ENCODE measurements at regions not wholly inside any gene's neighbourhood (a gene's known extent, or its start where the extent isn't known, plus 50 kb on each side); places are given as distances from the start of the nearest gene placed in this dataset.

DNA sequence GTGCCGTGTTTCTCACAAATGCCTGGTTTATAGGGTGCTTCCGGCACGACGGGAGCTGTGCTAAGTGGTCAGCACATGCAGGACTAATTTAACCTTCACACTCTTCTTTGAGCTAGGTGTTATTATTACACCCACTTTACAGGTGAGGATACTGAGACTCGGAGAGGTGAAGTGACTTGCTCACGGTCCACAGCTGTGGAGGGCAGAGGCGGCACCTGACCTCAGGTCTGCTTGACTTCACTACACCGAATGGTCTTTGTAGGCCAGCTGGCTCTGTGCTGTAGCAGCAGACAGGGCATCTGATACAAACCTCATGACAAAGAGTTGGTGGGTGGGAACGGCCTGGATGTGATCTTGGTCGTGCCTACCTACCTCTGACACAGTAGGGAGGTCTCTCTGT, 102.0 kb upstream of the BOD1 start:
- Histone ChIP-seq H3K27me3 (replicated peaks in 2 of 5; ENCODE audit: control insufficient read depth in 4 of 5, insufficient read depth in 5 of 5, low read length in 4 of 5) (no peaks in the 10 kb centered on the region), H3K4me1 (ENCODE audit: control extremely low read depth in 1 of 4, control insufficient read depth in 4 of 4, insufficient read depth in 4 of 4, low read length in 3 of 4) (no peaks in the 10 kb centered on the region), H3K4me3 (ENCODE audit: control insufficient read depth in 1 of 7, extremely low read depth in 1 of 7, insufficient read depth in 4 of 7, low read depth in 2 of 7, low read length in 6 of 7) (no peak overlapping the region), H3K27ac (ENCODE audit: insufficient read depth in 1 of 2, low read depth in 1 of 2, low read length in 2 of 2, poor library complexity in 1 of 2, severe bottlenecking in 2 of 2) (no peak overlapping the region), H3K36me3 (ENCODE audit: control insufficient read depth in 4 of 4, insufficient read depth in 4 of 4, low read length in 3 of 4) (no peaks in the 10 kb centered on the region), H3K9me3 (ENCODE audit: control extremely low read depth in 1 of 5, control insufficient read depth in 4 of 5, insufficient read depth in 2 of 5, low read depth in 1 of 5, low read length in 4 of 5) (no peaks in the 10 kb centered on the region)
- CTCF ChIA-PET, result interaction anchor here (1.2 to 2.1 kb wide), 3 partner anchors 10 to 16 kb away, joined by 3 to 7 read pairs (median 4); no protein-coding TSS in a partner anchor
- POLR2A ChIA-PET, result no interaction called here
- no peak for DNase-seq
- WGBS (ENCODE audit: insufficient coverage), result 95% methylated on average over 10 of the region's 10 CpGs

DNA sequence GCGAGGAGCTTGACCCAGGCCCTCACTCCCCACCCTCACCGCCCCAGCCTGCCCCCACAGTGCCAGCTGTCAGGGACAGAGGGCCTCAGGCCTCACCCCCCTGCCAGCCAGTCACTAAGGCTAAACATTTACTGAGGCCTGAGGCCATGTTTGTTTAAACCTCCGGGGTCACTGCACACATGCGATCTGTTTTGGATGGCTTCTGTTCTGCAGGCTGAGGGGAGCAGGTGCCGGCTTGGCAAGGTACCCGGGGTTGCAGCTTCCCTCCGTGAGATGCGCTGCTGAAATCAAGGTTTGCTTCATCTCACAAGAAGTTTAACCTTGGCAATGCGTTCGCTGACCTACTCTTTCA, 103.3 kb upstream of the BOD1 start:
- no peaks in the 10 kb centered on the region for H3K9me3 ChIP-seq (ENCODE audit: control extremely low read depth in 1 of 5, control insufficient read depth in 4 of 5, insufficient read depth in 2 of 5, low read depth in 1 of 5, low read length in 4 of 5)
- no peak overlapping the region for H3K4me3 ChIP-seq (ENCODE audit: control insufficient read depth in 1 of 7, extremely low read depth in 1 of 7, insufficient read depth in 4 of 7, low read depth in 2 of 7, low read length in 6 of 7)
- no peaks in the 10 kb centered on the region for H3K4me1 ChIP-seq (ENCODE audit: control extremely low read depth in 1 of 4, control insufficient read depth in 4 of 4, insufficient read depth in 4 of 4, low read length in 3 of 4)
- CTCF ChIA-PET, result interaction anchor here (1.4 to 2.1 kb wide), 2 partner anchors 9 to 13 kb away, joined by 4 to 7 read pairs; no protein-coding TSS in a partner anchor
- no peak overlapping the region for H3K27ac ChIP-seq (ENCODE audit: insufficient read depth in 1 of 2, low read depth in 1 of 2, low read length in 2 of 2, poor library complexity in 1 of 2, severe bottlenecking in 2 of 2)
- 83% methylated on average over 9 of the region's 10 CpGs for WGBS (ENCODE audit: insufficient coverage)
- peaks cover 0 to 3% (median 0%) of the 10 kb centered on the region in 5 experiments for H3K27me3 ChIP-seq (replicated peaks in 2 of 5; ENCODE audit: control insufficient read depth in 4 of 5, insufficient read depth in 5 of 5, low read length in 4 of 5)
- POLR2A ChIA-PET, result no interaction called here
- no peaks in the 10 kb centered on the region for H3K36me3 ChIP-seq (ENCODE audit: control insufficient read depth in 4 of 4, insufficient read depth in 4 of 4, low read length in 3 of 4)
- no peak for DNase-seq

DNA sequence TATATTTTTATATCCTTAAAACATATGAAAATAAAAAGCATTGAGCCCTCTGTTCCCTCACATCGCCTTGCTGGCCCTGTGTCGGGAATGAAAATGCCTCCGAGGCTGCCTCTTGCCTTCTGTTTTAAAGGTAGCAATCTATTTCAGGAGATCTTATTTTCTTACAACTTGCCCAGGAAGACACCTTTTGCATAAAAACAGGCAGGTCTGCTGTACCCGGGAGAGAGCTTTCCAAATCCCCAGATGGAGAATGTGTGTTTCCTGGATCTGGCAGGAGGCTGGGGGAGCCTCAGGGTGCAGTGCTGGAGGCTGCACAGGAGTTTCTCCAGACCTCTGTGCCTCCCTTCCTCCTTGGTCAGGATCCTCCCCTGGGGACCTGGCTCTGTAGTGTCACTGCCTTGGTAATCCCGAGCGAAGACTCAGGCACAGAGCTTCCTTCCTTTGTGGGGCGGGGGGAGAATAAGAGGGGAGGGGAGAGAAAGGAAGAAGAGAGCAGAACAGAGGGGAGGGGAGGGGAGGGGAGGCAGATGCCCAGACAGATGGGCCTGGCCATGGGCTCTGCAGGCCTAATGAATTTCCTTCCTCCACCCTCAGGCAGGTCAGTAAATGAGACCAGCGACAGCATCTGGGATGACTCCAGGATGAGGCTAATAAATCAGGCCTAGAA, 104.0 kb upstream of the BOD1 start:
- CTCF ChIA-PET, result interaction anchor here (1.4 kb wide), 1 partner anchor 14 kb away, joined by 4 read pairs; no protein-coding TSS in a partner anchor
- POLR2A ChIA-PET, result no interaction called here
- no peaks in the 10 kb centered on the region for H3K36me3 ChIP-seq (ENCODE audit: control insufficient read depth in 4 of 4, insufficient read depth in 4 of 4, low read length in 3 of 4)
- no peak overlapping the region for H3K4me3 ChIP-seq (ENCODE audit: control insufficient read depth in 1 of 7, extremely low read depth in 1 of 7, insufficient read depth in 4 of 7, low read depth in 2 of 7, low read length in 6 of 7)
- no peak overlapping the region for H3K27ac ChIP-seq (ENCODE audit: insufficient read depth in 1 of 2, low read depth in 1 of 2, low read length in 2 of 2, poor library complexity in 1 of 2, severe bottlenecking in 2 of 2)
- WGBS (ENCODE audit: insufficient coverage), result 86% methylated on average over 5 of the region's 8 CpGs
- peaks cover 0 to 2% (median 0%) of the 10 kb centered on the region in 5 experiments for H3K9me3 ChIP-seq (ENCODE audit: control extremely low read depth in 1 of 5, control insufficient read depth in 4 of 5, insufficient read depth in 2 of 5, low read depth in 1 of 5, low read length in 4 of 5)
- peaks cover 0 to 3% (median 0%) of the 10 kb centered on the region in 5 experiments for H3K27me3 ChIP-seq (replicated peaks in 2 of 5; ENCODE audit: control insufficient read depth in 4 of 5, insufficient read depth in 5 of 5, low read length in 4 of 5)
- no peak for DNase-seq
- H3K4me1 ChIP-seq (ENCODE audit: control extremely low read depth in 1 of 4, control insufficient read depth in 4 of 4, insufficient read depth in 4 of 4, low read length in 3 of 4), result no peaks in the 10 kb centered on the region

GRCh38 chr5:173720953-173721600, 104.6 kb upstream of the BOD1 start:
- Histone ChIP-seq H3K4me1 (ENCODE audit: control extremely low read depth in 1 of 4, control insufficient read depth in 4 of 4, insufficient read depth in 4 of 4, low read length in 3 of 4) (no peaks in the 10 kb centered on the region), H3K27me3 (replicated peaks in 2 of 5; ENCODE audit: control insufficient read depth in 4 of 5, insufficient read depth in 5 of 5, low read length in 4 of 5) (peaks cover 0 to 3% (median 0%) of the 10 kb centered on the region in 5 experiments), H3K27ac (ENCODE audit: insufficient read depth in 1 of 2, low read depth in 1 of 2, low read length in 2 of 2, poor library complexity in 1 of 2, severe bottlenecking in 2 of 2) (no peak overlapping the region), H3K9me3 (ENCODE audit: control extremely low read depth in 1 of 5, control insufficient read depth in 4 of 5, insufficient read depth in 2 of 5, low read depth in 1 of 5, low read length in 4 of 5) (peaks cover 0 to 2% (median 0%) of the 10 kb centered on the region in 5 experiments), H3K4me3 (ENCODE audit: control insufficient read depth in 1 of 7, extremely low read depth in 1 of 7, insufficient read depth in 4 of 7, low read depth in 2 of 7, low read length in 6 of 7) (no peak overlapping the region), H3K36me3 (ENCODE audit: control insufficient read depth in 4 of 4, insufficient read depth in 4 of 4, low read length in 3 of 4) (no peaks in the 10 kb centered on the region)
- DNase-seq, result no peak
- ChIA-PET POLR2A (no interaction called here), CTCF (no interaction called here)
- 76% methylated on average over 3 of the region's 7 CpGs for WGBS (ENCODE audit: insufficient coverage)

DNA sequence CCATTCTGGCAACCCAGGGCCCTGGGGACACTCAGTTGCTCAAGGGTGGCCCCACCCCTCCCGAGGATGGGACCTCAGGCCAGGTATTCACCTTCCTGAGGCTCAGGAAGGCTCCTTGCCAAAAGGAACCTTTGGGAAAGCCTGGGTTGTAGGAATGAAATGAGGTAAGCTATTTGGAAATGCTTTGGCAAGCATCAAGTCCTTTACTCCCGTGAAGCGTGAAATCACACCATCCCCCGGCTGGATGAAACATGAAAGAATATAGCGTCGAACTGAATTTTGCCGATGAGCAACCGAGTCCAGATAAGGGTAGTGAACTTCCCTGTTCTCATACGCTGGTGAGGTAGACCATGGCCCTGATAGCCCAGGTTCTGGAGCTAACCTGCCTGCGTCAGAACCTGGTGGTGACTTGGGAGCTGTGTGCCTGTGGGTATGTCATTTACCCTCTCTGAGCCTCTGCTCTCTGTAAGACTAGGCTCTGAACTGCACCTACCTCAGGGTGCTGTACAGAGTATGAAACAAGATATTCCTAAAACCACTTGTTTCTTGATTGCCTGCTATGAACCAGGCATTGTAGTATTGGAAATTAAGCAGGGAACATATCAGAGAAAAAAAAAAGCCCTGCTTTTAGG, 105.3 kb upstream of the BOD1 start:
- POLR2A ChIA-PET, result interaction anchor here (0.7 kb wide), 1 partner anchor 590 kb away, joined by 6 read pairs; no protein-coding TSS in a partner anchor
- DNase-seq, result no peak
- 96% methylated on average over 9 of the region's 10 CpGs for WGBS (ENCODE audit: insufficient coverage)
- H3K36me3 ChIP-seq (ENCODE audit: control insufficient read depth in 4 of 4, insufficient read depth in 4 of 4, low read length in 3 of 4), result no peaks in the 10 kb centered on the region
- H3K27me3 ChIP-seq (replicated peaks in 2 of 5; ENCODE audit: control insufficient read depth in 4 of 5, insufficient read depth in 5 of 5, low read length in 4 of 5), result peaks cover 0 to 3% (median 0%) of the 10 kb centered on the region in 5 experiments
- H3K27ac ChIP-seq (ENCODE audit: insufficient read depth in 1 of 2, low read depth in 1 of 2, low read length in 2 of 2, poor library complexity in 1 of 2, severe bottlenecking in 2 of 2), result no peak overlapping the region
- no peaks in the 10 kb centered on the region for H3K4me1 ChIP-seq (ENCODE audit: control extremely low read depth in 1 of 4, control insufficient read depth in 4 of 4, insufficient read depth in 4 of 4, low read length in 3 of 4)
- CTCF ChIA-PET, result no interaction called here
- no peak overlapping the region for H3K4me3 ChIP-seq (ENCODE audit: control insufficient read depth in 1 of 7, extremely low read depth in 1 of 7, insufficient read depth in 4 of 7, low read depth in 2 of 7, low read length in 6 of 7)
- H3K9me3 ChIP-seq (ENCODE audit: control extremely low read depth in 1 of 5, control insufficient read depth in 4 of 5, insufficient read depth in 2 of 5, low read depth in 1 of 5, low read length in 4 of 5), result peaks cover 0 to 2% (median 0%) of the 10 kb centered on the region in 5 experiments

DNA sequence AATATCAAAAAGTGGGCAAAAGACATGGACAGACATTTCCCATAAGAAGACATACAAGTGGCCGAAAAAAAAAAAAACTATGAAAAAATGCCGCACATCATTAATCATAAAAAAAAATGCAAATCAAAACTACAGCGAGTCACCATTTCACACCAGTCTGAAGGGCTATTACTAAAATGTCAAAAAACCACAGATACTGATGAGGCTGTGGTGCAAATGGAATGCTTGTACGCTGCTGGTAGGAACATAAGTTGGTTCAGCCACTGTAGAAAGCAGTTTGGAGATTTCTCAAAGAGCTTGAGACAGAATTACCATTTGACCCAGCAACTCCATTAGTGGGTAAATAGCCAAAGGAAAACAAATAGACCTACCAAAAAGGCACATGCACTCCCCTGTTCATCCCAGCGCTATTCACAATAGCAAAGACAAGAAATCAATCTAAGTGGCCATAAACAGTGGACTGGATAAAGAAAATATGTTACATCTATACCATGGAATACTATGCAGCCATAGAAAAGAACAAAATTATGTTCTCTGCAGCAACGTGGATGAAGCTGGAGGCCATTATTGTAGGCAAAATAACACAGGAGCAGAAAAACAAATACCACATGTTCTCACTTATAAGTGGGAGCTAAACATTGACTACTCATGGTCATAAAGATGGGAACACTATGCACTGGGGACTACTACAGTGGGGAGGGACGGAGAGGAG, 110.6 kb upstream of the BOD1 start:
- Histone ChIP-seq H3K27me3 (replicated peaks in 2 of 5; ENCODE audit: control insufficient read depth in 4 of 5, insufficient read depth in 5 of 5, low read length in 4 of 5) (peaks cover 0 to 3% (median 0%) of the 10 kb centered on the region in 5 experiments), H3K27ac (ENCODE audit: insufficient read depth in 1 of 2, low read depth in 1 of 2, low read length in 2 of 2, poor library complexity in 1 of 2, severe bottlenecking in 2 of 2) (no peak overlapping the region), H3K4me1 (ENCODE audit: control extremely low read depth in 1 of 4, control insufficient read depth in 4 of 4, insufficient read depth in 4 of 4, low read length in 3 of 4) (no peaks in the 10 kb centered on the region), H3K9me3 (ENCODE audit: control extremely low read depth in 1 of 5, control insufficient read depth in 4 of 5, insufficient read depth in 2 of 5, low read depth in 1 of 5, low read length in 4 of 5) (peaks cover 0 to 2% (median 0%) of the 10 kb centered on the region in 5 experiments), H3K4me3 (ENCODE audit: control insufficient read depth in 1 of 7, extremely low read depth in 1 of 7, insufficient read depth in 4 of 7, low read depth in 2 of 7, low read length in 6 of 7) (no peak overlapping the region), H3K36me3 (ENCODE audit: control insufficient read depth in 4 of 4, insufficient read depth in 4 of 4, low read length in 3 of 4) (no peaks in the 10 kb centered on the region)
- ChIA-PET CTCF (interaction anchor here (1.3 to 1.8 kb wide), 3 partner anchors 8 to 64 kb away, joined by 3 to 7 read pairs (median 4); no protein-coding TSS in a partner anchor), POLR2A (no interaction called here)
- peak in 1 of 3 donors; percentile 13 for DNase-seq
- 80% methylated on average over 2 of the region's 7 CpGs for whole genome bisulfite sequencing (ENCODE audit: insufficient coverage)

All from common myeloid progenitor, CD34-positive (primary cell).